ENCODE measurements at regions not wholly inside any gene's neighbourhood (a gene's known extent, or its start where the extent isn't known, plus 50 kb on each side); places are given as distances from the start of the nearest gene placed in this dataset.

- Mint-ChIP-seq H3K36me3 (no peaks in the 10 kb centered on the region), H3K4me3 (no peak overlapping the region), H3K4me1 (no peaks in the 10 kb centered on the region), H3K9me3 (peaks cover 0 to 3% (median 0%) of the 10 kb centered on the region in 7 donors), H3K27ac (no peak overlapping the region), H3K27me3 (no peaks in the 10 kb centered on the region)
- DNase-seq, result no peak
- ATAC-seq (ENCODE audit: low read depth in 2 of 2), result no peak
Observed at GRCh38 chr11:29553990-29554389, 462.8 kb downstream of the KCNA4 start.

DNA sequence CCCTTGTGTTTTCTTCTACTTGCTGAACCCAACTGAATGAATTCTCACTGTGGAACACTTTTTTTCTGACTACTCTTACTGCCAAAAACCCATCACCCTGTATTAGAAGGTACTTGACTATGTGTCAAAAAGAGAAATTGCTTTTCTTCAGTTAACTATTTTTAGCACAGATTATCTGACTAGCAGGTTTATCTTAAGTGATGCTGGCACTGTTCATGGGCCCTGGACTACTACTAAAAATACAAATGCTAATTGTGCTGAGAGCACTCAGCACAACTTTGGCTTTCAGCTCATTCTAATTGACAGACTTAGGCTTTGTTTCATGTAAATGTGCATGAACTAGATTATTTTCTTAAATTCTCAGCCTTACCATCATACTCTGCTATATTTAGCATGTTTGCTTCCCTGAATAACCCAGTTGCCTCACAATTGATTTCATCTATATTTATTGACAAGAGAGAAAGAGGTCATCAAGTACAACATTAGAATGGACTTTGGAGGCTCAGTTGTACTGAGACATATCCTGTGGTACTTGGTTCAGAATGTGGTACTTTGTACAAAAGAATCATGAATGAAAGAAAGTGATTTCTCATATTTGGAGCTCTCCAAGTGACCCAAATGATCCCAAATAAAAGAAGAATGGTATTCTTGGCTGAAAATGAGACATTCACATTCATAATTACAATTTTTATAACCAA is 478.3 kb downstream of the KCNA4 start:
- no peak for ATAC-seq (ENCODE audit: low read depth in 2 of 2)
- H3K4me1 Mint-ChIP-seq, result no peaks in the 10 kb centered on the region
- H3K4me3 Mint-ChIP-seq, result no peak overlapping the region
- no peaks in the 10 kb centered on the region for H3K36me3 Mint-ChIP-seq
- H3K27ac Mint-ChIP-seq, result no peak overlapping the region
- peaks cover 0 to 4% (median 0%) of the 10 kb centered on the region in 7 donors for H3K9me3 Mint-ChIP-seq
- no peak for DNase-seq
- H3K27me3 Mint-ChIP-seq, result no peaks in the 10 kb centered on the region

- H3K4me1 Mint-ChIP-seq, result no peaks in the 10 kb centered on the region
- DNase-seq (no peak), ATAC-seq (ENCODE audit: low read depth in 2 of 2) (no peak)
- no peaks in the 10 kb centered on the region for H3K27me3 Mint-ChIP-seq
- no peak overlapping the region for H3K4me3 Mint-ChIP-seq
- H3K9me3 Mint-ChIP-seq, result peaks cover 0 to 5% (median 0%) of the 10 kb centered on the region in 7 donors
- H3K27ac Mint-ChIP-seq, result no peak overlapping the region
- H3K36me3 Mint-ChIP-seq, result no peaks in the 10 kb centered on the region
Observed at GRCh38 chr11:29534836-29535235, 482.0 kb downstream of the KCNA4 start.

DNA sequence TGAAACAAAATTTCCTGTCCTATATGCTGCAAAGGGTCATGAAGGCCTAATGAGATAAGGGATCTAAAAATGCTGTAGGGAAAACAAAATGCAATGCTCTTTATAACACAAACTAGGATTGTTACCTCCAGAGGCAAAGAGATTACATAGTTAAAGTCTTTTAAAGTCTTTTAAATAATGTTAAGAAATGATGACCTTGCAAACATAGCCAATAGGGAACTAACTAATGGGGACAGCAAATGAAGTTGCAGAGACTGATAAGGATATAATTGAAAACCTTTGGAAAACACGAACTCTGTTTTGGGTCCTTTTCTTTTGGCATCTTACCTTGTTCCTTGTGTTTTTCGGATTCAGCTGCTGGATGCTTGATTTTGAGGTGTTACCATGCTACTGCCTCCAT is 485.9 kb downstream of the KCNA4 start:
- Mint-ChIP-seq H3K4me1 (no peaks in the 10 kb centered on the region), H3K36me3 (no peaks in the 10 kb centered on the region), H3K27ac (no peak overlapping the region), H3K4me3 (no peak overlapping the region), H3K27me3 (no peaks in the 10 kb centered on the region), H3K9me3 (peaks cover 4 to 17% (median 9%) of the 10 kb centered on the region in 7 donors)
- no peak for ATAC-seq (ENCODE audit: low read depth in 2 of 2)
- DNase-seq, result no peak

DNA sequence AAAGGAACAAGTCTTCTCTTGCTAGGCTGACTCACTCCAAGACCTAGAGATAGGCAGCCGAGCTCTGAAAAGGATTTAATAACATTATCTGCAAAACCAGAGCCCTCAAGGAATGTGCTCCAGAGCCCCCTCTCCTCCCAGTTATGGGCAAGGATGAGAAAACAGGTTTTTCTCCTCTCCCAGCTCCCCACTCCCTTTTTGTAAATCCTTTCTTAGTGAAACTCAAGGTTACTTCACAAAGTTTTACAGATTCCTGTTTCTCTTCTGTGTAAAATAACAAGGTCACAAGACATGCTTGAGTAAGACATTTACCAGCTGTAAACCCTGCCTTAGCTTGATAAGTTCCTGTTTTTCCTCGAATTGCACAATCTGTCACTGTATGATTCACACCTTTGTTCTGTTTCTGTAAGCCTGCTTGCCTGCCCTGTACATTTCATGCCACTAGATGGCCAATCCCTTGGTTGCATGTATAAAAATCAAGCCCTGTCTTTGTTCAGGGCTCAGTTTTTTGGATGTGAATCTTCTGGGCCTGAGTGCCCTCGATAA is 489.4 kb downstream of the KCNA4 start:
- peaks cover 5 to 26% (median 9%) of the 10 kb centered on the region in 7 donors for H3K9me3 Mint-ChIP-seq

DNA sequence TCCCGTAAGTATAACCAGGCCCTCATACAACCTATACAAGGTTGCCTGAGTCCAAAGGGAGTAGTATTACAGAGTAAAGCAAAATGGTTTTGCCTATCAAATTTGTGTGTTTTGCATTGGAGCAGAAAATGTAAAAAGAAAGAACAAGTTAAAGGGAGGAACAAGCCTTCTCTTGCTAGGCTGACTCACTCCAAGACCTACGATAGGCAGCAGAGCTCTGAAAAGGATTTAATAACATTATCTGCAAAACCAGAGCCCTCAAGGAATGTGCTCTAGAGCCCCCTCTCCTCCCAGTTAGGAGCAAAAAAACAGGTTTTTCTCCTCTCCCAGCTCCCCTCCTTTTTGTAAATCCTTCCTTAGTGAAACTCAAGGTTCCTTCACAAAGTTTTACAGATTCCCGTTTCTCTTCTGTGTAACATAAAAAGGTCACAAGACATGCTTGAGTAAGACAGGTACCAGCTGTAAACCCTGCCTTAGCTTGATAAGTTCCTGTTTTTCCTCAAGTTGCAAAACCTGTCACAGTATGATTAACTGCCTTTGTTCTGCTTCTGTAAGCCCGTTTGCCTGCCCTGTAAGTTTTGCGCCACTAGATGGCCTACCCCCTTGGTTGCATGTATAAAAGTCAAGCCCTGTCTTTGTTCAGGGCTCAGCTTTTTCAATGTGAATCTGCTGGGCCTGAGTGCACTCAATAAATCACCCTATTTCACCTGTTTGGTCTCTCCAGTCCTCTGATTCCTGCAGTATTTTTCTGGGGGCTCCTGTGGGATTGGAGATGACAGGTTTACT is 498.2 kb downstream of the KCNA4 start:
- H3K4me1 Mint-ChIP-seq, result no peaks in the 10 kb centered on the region
- H3K9me3 Mint-ChIP-seq, result peaks cover 3 to 20% (median 16%) of the 10 kb centered on the region in 7 donors
- no peaks in the 10 kb centered on the region for H3K27me3 Mint-ChIP-seq
- no peak overlapping the region for H3K4me3 Mint-ChIP-seq
- ATAC-seq (ENCODE audit: low read depth in 2 of 2) (no peak), DNase-seq (no peak)
- no peak overlapping the region for H3K27ac Mint-ChIP-seq
- H3K36me3 Mint-ChIP-seq, result no peaks in the 10 kb centered on the region

More for the DNA sequence above, 489.4 kb downstream of the KCNA4 start:
- no peaks in the 10 kb centered on the region for H3K36me3 Mint-ChIP-seq
- ATAC-seq (ENCODE audit: low read depth in 2 of 2), result no peak
- no peaks in the 10 kb centered on the region for H3K27me3 Mint-ChIP-seq
- no peak for DNase-seq
- no peak overlapping the region for H3K4me3 Mint-ChIP-seq
- no peak overlapping the region for H3K27ac Mint-ChIP-seq
- no peaks in the 10 kb centered on the region for H3K4me1 Mint-ChIP-seq

DNA sequence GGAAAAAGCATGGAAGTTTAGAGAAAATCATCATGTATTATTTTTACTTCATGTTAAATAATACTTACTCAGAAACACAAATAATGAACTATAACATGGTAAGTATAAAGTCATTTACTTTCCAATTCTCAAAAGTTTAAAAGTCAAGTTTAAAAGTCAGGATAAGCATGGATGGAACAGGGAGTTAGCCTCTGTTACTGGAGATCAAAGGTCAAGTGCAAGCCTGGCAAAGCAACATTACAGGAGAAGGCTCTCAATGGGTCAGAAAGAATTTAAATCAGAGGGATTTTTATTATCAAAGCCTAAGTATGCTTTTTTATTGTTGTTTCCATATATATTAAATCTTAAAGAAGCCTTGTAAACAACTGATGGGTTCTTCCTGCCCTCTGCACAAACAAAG is 505.4 kb downstream of the KCNA4 start:
- Mint-ChIP-seq H3K27me3 (no peaks in the 10 kb centered on the region), H3K36me3 (no peaks in the 10 kb centered on the region), H3K27ac (no peak overlapping the region), H3K4me1 (no peaks in the 10 kb centered on the region), H3K4me3 (no peak overlapping the region), H3K9me3 (peaks cover 0 to 6% (median 0%) of the 10 kb centered on the region in 7 donors)
- ATAC-seq (ENCODE audit: low read depth in 2 of 2) (no peak), DNase-seq (no peak)

DNA sequence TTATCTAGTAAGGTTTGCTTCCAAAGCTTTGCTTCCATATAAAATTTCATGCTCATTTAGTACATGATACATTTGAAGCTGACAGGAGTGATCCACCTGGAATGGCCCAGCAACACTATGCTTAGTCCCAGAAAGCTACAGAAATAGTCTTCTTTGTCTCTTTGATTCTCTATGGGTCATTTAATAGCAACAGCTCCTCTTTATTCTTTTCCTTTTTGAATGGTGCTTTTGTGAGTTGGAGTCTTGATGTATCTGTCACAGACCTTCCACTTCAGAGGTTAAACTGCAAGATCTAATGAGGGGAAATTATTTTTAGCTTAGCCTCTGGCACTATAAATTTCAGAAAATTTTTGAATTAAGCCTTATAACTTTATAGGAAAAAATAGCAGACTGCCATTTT is 509.5 kb downstream of the KCNA4 start:
- H3K4me1 Mint-ChIP-seq, result no peaks in the 10 kb centered on the region
- H3K27me3 Mint-ChIP-seq, result no peaks in the 10 kb centered on the region
- no peak overlapping the region for H3K27ac Mint-ChIP-seq
- H3K9me3 Mint-ChIP-seq, result peaks cover 0 to 6% (median 3%) of the 10 kb centered on the region in 7 donors
- DNase-seq (no peak), ATAC-seq (ENCODE audit: low read depth in 2 of 2) (no peak)
- H3K36me3 Mint-ChIP-seq, result no peaks in the 10 kb centered on the region
- no peak overlapping the region for H3K4me3 Mint-ChIP-seq

- H3K4me3 Mint-ChIP-seq, result no peak overlapping the region
- no peak overlapping the region for H3K27ac Mint-ChIP-seq
- H3K36me3 Mint-ChIP-seq, result no peaks in the 10 kb centered on the region
- DNase-seq (no peak), ATAC-seq (ENCODE audit: low read depth in 2 of 2) (no peak)
- H3K9me3 Mint-ChIP-seq, result peaks cover 0 to 4% (median 0%) of the 10 kb centered on the region in 7 donors
- H3K4me1 Mint-ChIP-seq, result no peaks in the 10 kb centered on the region
- no peaks in the 10 kb centered on the region for H3K27me3 Mint-ChIP-seq
Observed at GRCh38 chr11:29495676-29496075, 521.2 kb downstream of the KCNA4 start.

GRCh38 chr11:29490938-29491337 is 525.9 kb downstream of the KCNA4 start:
- ATAC-seq (ENCODE audit: low read depth in 2 of 2) (no peak), DNase-seq (no peak)
- Mint-ChIP-seq H3K36me3 (no peaks in the 10 kb centered on the region), H3K27me3 (no peaks in the 10 kb centered on the region), H3K4me3 (no peak overlapping the region), H3K27ac (no peak overlapping the region), H3K4me1 (no peaks in the 10 kb centered on the region), H3K9me3 (peaks cover 0 to 4% (median 0%) of the 10 kb centered on the region in 7 donors)

- H3K27ac Mint-ChIP-seq, result no peak overlapping the region
- H3K4me1 Mint-ChIP-seq, result no peaks in the 10 kb centered on the region
- H3K27me3 Mint-ChIP-seq, result no peaks in the 10 kb centered on the region
- DNase-seq (no peak), ATAC-seq (ENCODE audit: low read depth in 2 of 2) (no peak)
- H3K9me3 Mint-ChIP-seq, result peaks cover 0 to 3% (median 0%) of the 10 kb centered on the region in 7 donors
- no peak overlapping the region for H3K4me3 Mint-ChIP-seq
- H3K36me3 Mint-ChIP-seq, result no peaks in the 10 kb centered on the region
Observed at GRCh38 chr11:29486301-29486700, 530.5 kb downstream of the KCNA4 start.

DNA sequence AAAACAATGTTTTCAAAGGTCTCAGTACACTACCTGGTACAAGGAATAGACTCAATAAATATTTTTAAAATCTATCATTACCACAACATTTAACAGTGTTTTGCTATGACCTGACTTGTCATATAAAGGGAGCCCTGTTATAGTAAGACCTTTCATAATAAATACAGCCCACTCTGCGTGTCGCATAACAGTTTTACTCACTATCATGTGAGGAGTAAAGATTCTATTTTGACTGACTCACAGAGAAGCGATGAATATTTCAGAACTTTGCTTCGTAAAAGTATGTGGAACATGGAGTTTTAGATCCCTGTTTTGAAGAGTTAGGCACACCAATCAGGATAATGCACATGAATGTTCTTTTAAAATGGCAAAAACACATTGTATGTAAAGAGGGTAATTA is 531.2 kb downstream of the KCNA4 start:
- Mint-ChIP-seq H3K9me3 (peaks cover 0 to 3% (median 0%) of the 10 kb centered on the region in 7 donors), H3K4me3 (no peak overlapping the region), H3K4me1 (no peaks in the 10 kb centered on the region), H3K27ac (no peak overlapping the region), H3K36me3 (no peaks in the 10 kb centered on the region), H3K27me3 (no peaks in the 10 kb centered on the region)
- DNase-seq (no peak), ATAC-seq (ENCODE audit: low read depth in 2 of 2) (no peak)

DNA sequence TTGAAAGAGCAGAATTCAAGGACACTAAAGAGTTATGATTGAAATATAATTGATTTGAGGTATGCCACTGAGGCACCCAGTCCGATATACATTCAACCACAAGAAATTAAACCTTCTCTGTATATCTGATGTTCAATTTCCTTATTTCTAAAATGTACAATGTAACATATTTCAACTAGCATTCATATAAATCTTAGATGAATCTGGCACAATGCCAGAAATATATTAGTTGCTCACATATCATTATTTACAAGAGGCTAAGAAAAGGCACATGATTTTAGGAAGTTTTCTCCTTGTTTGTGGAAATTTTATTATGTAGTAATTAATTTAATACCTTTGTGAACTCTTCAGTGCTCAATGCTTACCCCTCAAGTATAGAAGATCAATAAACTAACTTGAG is 532.3 kb downstream of the KCNA4 start:
- ATAC-seq (ENCODE audit: low read depth in 2 of 2) (no peak), DNase-seq (no peak)
- peaks cover 0 to 3% (median 0%) of the 10 kb centered on the region in 7 donors for H3K9me3 Mint-ChIP-seq
- H3K4me3 Mint-ChIP-seq, result no peak overlapping the region
- no peaks in the 10 kb centered on the region for H3K4me1 Mint-ChIP-seq
- H3K27me3 Mint-ChIP-seq, result no peaks in the 10 kb centered on the region
- H3K27ac Mint-ChIP-seq, result no peak overlapping the region
- no peaks in the 10 kb centered on the region for H3K36me3 Mint-ChIP-seq

DNA sequence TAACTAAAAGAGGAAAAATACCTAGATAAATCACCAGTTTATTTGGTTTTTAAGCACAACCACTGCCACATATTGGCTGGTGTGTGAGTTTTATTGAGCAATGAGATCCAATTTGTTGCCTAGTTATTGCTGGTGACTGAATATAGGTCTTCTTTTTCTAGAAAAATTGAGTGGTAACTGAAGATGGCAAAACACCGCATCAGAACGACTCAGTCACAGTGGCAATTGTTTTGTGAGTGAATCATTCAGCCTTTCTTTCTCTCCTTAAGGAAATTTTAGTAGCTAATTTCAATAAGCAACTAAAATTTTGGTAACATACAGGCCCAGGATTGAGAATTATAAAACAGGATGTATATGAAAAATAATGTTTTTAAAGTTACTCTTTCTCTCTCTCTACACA is 533.0 kb downstream of the KCNA4 start:
- Mint-ChIP-seq H3K4me1 (no peaks in the 10 kb centered on the region), H3K27me3 (no peaks in the 10 kb centered on the region), H3K27ac (no peak overlapping the region), H3K4me3 (no peak overlapping the region), H3K36me3 (no peaks in the 10 kb centered on the region), H3K9me3 (peaks cover 0 to 3% (median 0%) of the 10 kb centered on the region in 7 donors)
- no peak for DNase-seq
- ATAC-seq (ENCODE audit: low read depth in 2 of 2), result no peak
